HCT116 (cell line): ENCODE measurements at regions not wholly inside any gene's neighbourhood (a gene's known extent, or its start where the extent isn't known, plus 50 kb on each side); places are given as distances from the start of the nearest gene placed in this dataset.

Experiments used
- ATAC-seq: fragments of 200-7000 bp; cut with Tn5 transposase; 2 replicates; pipeline ENCODE4 v1.9.1; 2020; ENCODE audit warnings: mild to moderate bottlenecking, moderate library complexity
- BruUV-seq: library from RNA; stranded (reverse); fragments of 400-500 nt; replicated peaks from 2 replicates; lab custom pipeline; 2021; lab: Mats Ljungman, UMichigan
- CTCF ChIA-PET: fragments of 300-600 bp; sonication (Branson Sonifier 250); formaldehyde crosslinking; loops from one replicate; lab custom pipeline; 2021; ENCODE audit warnings: antibody characterized with exemption; lab: Charles Lee
- POLR2A ChIA-PET: fragments of 300-600, 350-600 bp; sonication (Branson Sonifier 250); formaldehyde crosslinking; loops from one replicate; lab custom pipeline; 2021; ENCODE audit warnings: antibody characterized with exemption; lab: Charles Lee
- RAD21 ChIA-PET, 2 experiments: fragments of 300-600 bp; sonication (Branson Sonifier 250); formaldehyde crosslinking; loops; one replicate each; lab custom pipeline; 2023; ENCODE audit warnings: low total read pairs in 2 of 2; ENCODE audit not compliant: uncharacterized antibody in 2 of 2, unreplicated experiment in 2 of 2, low non-redundant PET in 1 of 2; lab: Charles Lee
- DNase-seq: peaks from one replicate; pipeline ENCODE4 v3.0.0-alpha.2; 2010; ENCODE audit warnings: low read depth, low spot score
- H2AFZ ChIP-seq: fragments of 200-600 bp; shearing (Covaris generic), sonication (generic); 2 replicates; pipeline ENCODE4 v1.6.1; 2017; ENCODE audit warnings: low read depth, mixed run types, mixed read lengths, antibody characterized with exemption, low read length; ENCODE audit not compliant: poor library complexity, severe bottlenecking
- H3K27ac ChIP-seq: 2 replicates; pipeline ENCODE4 v1.5.1; 2012; ENCODE audit warnings: low read depth, low read length
- H3K27me3 ChIP-seq: fragments of 200-600 bp; sonication (generic); 2 replicates; pipeline ENCODE4 v1.6.1; 2016; ENCODE audit warnings: mixed run types, low read length, mixed read lengths; ENCODE audit not compliant: insufficient read depth
- H3K36me3 ChIP-seq, 2 experiments: fragments of 200-500 bp in 1 of 2; fragments of 200-600 bp in 1 of 2; sonication (Bioruptor generic) in 1 of 2; sonication (generic) in 1 of 2; 2 replicates each; pipeline versions ENCODE4 v1.5.1 to v1.6.1; 2014 to 2016; ENCODE audit warnings: low read length in 2 of 2, inconsistent platforms in 1 of 2, mixed read lengths in 1 of 2, mixed run types in 1 of 2; ENCODE audit not compliant: insufficient read depth in 2 of 2, control insufficient read depth in 1 of 2
- H3K4me1 ChIP-seq, 2 experiments: fragments of 200-600 bp in 1 of 2; sonication (generic) in 1 of 2; 2 replicates each; pipeline versions ENCODE4 v1.5.1 to v1.6.1; 2012 to 2017; ENCODE audit warnings: low read length in 2 of 2, inconsistent platforms in 1 of 2, mild to moderate bottlenecking in 1 of 2, mixed read lengths in 1 of 2, mixed run types in 1 of 2, moderate library complexity in 1 of 2; ENCODE audit not compliant: insufficient read depth in 2 of 2, control insufficient read depth in 1 of 2
- H3K4me2 ChIP-seq: fragments of 200-600 bp; sonication (generic); 2 replicates; pipeline ENCODE4 v1.6.1; 2017; ENCODE audit warnings: mixed run types, low read length, mixed read lengths
- H3K4me3 ChIP-seq, 2 experiments: fragments of 200-600 bp in 1 of 2; sonication (generic) in 1 of 2; replicated peaks in 1 of 2; 2 replicates each; pipeline ENCODE4 v1.5.1; 2011 to 2016; ENCODE audit warnings: low read length in 2 of 2, control low read depth in 1 of 2, low read depth in 1 of 2, mild to moderate bottlenecking in 1 of 2, mixed read lengths in 1 of 2, mixed run types in 1 of 2
- H3K79me2 ChIP-seq: fragments of 200-600 bp; sonication (generic); 2 replicates; pipeline ENCODE4 v1.6.1; 2017; ENCODE audit warnings: mild to moderate bottlenecking, mixed run types, low read length, moderate library complexity, mixed read lengths; ENCODE audit not compliant: insufficient read depth
- H3K9ac ChIP-seq: fragments of 200-600 bp; sonication (generic); 2 replicates; pipeline ENCODE4 v1.6.1; 2016; ENCODE audit warnings: low read length, mixed read lengths
- H3K9me2 ChIP-seq: fragments of 200-600 bp; sonication (generic), shearing (Covaris generic); 2 replicates; pipeline ENCODE4 v1.6.1; 2017; ENCODE audit warnings: mixed run types, mild to moderate bottlenecking, moderate library complexity; ENCODE audit not compliant: insufficient read depth
- H3K9me3 ChIP-seq, 2 experiments: fragments of 200-500 bp in 1 of 2; fragments of 200-600 bp in 1 of 2; sonication (Bioruptor generic) in 1 of 2; sonication (generic) in 1 of 2; 2 replicates each; pipeline ENCODE4 v1.6.1; 2014 to 2017; ENCODE audit warnings: low read length in 2 of 2, mixed read lengths in 2 of 2, inconsistent platforms in 1 of 2, low read depth in 1 of 2, mild to moderate bottlenecking in 1 of 2, mixed run types in 1 of 2, moderate library complexity in 1 of 2; ENCODE audit not compliant: control insufficient read depth in 1 of 2, insufficient read depth in 1 of 2
- H4K20me1 ChIP-seq: fragments of 200-600 bp; sonication (generic), shearing (Covaris generic); 2 replicates; pipeline ENCODE4 v1.6.1; 2017; ENCODE audit warnings: mixed run types, mild to moderate bottlenecking, moderate library complexity; ENCODE audit not compliant: insufficient read depth
- ATF3 ChIP-seq: IDR thresholded peaks from 2 replicates; pipeline ENCODE4 v1.6.1; 2012
- CBX3 ChIP-seq: IDR thresholded peaks from 2 replicates; pipeline ENCODE4 v1.6.1; 2012; ENCODE audit warnings: low read depth
- CEBPB ChIP-seq: IDR thresholded peaks from 2 replicates; pipeline ENCODE4 v1.6.1; 2012; ENCODE audit warnings: low read depth
- EGR1 ChIP-seq: IDR thresholded peaks from 2 replicates; pipeline ENCODE4 v1.6.1; 2012; ENCODE audit warnings: low read depth
- ELF1 ChIP-seq: IDR thresholded peaks from 2 replicates; pipeline ENCODE4 v1.6.1; 2012; ENCODE audit warnings: low read depth, borderline replicate concordance
- EZH2 ChIP-seq: fragments of 200-600 bp; sonication (generic); IDR thresholded peaks from 2 replicates; pipeline ENCODE4 v1.6.1; 2017; ENCODE audit warnings: antibody characterized with exemption, mixed run types
- FOSL1 ChIP-seq: IDR thresholded peaks from 2 replicates; pipeline ENCODE4 v1.6.1; 2012; ENCODE audit warnings: low read depth
- JUND ChIP-seq: IDR thresholded peaks from 2 replicates; pipeline ENCODE4 v1.6.1; 2012
- POLR2A ChIP-seq: IDR thresholded peaks from 2 replicates; pipeline ENCODE4 v1.7.0; 2011; ENCODE audit warnings: borderline replicate concordance; ENCODE audit not compliant: insufficient read depth, insufficient read length; ENCODE audit errors: extremely low read depth
- RAD21 ChIP-seq: IDR thresholded peaks from 2 replicates; pipeline ENCODE4 v1.6.1; 2012; ENCODE audit warnings: low read depth, mild to moderate bottlenecking
- REST ChIP-seq: IDR thresholded peaks from 2 replicates; pipeline ENCODE4 v1.6.1; 2012; ENCODE audit warnings: low read depth
- SIN3A ChIP-seq: IDR thresholded peaks from 2 replicates; pipeline ENCODE4 v1.6.1; 2012; ENCODE audit warnings: low read depth
- SP1 ChIP-seq: IDR thresholded peaks from 2 replicates; pipeline ENCODE4 v1.6.1; 2012; ENCODE audit warnings: low read depth
- YY1 ChIP-seq: IDR thresholded peaks from 2 replicates; pipeline ENCODE4 v1.6.1; 2011; ENCODE audit warnings: low read length, low read depth, moderate library complexity, mild to moderate bottlenecking; ENCODE audit not compliant: insufficient replicate concordance; ENCODE audit errors: extremely low read depth
- ZFX ChIP-seq: fragments of 450-650 bp; IDR thresholded peaks from 2 replicates; pipeline ENCODE4 v1.6.1; 2017
- ZNF274 ChIP-seq: fragments of 200-500 bp; sonication (Bioruptor generic); IDR thresholded peaks from 2 replicates; pipeline ENCODE4 v1.6.1; 2014; ENCODE audit warnings: mild to moderate bottlenecking, low read depth, low read length, inconsistent platforms
- intact Hi-C: fragments of 100-400 bp; cut with micrococcal nuclease; formaldehyde crosslinking; loops from 2 replicates; pipeline ENCODE4 v1.10.0; 2022
- TF ChIP-seq, protein P1 (sequence below), 3 experiments: fragments of 200-600 bp in 1 of 3; sonication (generic) in 1 of 3; IDR thresholded peaks in 2 of 3; conservative IDR thresholded peaks in 1 of 3; 2 replicates each; pipeline ENCODE4 v1.5.1; 2012 to 2017; ENCODE audit warnings: low read depth in 2 of 3, low read length in 2 of 3, antibody characterized with exemption in 1 of 3, borderline replicate concordance in 1 of 3, control low read depth in 1 of 3, mild to moderate bottlenecking in 1 of 3, mixed read lengths in 1 of 3, mixed run types in 1 of 3, moderate library complexity in 1 of 3; ENCODE audit not compliant: insufficient read depth in 1 of 3
- TF ChIP-seq, protein P2 (sequence below): IDR thresholded peaks from 2 replicates; pipeline ENCODE4 v1.6.1; 2012

DNA sequence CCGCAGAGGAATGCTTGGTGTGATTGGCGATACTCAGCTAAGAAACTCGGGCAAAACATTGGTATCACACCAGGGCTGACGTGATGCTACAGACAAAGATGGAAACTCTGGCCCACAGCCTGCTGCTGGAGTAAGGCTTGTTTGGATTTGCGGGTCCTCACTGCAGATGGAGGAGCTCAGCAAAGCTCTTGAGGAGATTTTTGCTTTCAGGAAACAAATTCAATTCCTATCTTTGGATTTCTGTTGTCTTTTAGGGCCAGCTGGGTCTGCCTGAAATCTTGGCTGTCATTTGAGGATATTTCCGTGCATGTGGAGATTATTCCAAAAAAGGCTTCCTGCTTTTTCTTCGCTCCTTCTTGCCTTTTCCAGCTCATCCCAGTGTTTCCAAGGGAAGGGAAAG, 475.8 kb downstream of the TSN start:
- POLR2A ChIA-PET = no interaction called here
- TF ChIP-seq ATF3 = no peak
- TF ChIP-seq YY1 = no peak
- no peak for TF ChIP-seq CEBPB
- TF ChIP-seq REST = no peak
- TF ChIP-seq SP1 = no peak
- no peak for TF ChIP-seq ZNF274
- TF ChIP-seq FOSL1 = no peak
- no peak for TF ChIP-seq JUND
- no peak for TF ChIP-seq ZFX
- no peak for TF ChIP-seq POLR2A
- TF ChIP-seq, protein P1, sequence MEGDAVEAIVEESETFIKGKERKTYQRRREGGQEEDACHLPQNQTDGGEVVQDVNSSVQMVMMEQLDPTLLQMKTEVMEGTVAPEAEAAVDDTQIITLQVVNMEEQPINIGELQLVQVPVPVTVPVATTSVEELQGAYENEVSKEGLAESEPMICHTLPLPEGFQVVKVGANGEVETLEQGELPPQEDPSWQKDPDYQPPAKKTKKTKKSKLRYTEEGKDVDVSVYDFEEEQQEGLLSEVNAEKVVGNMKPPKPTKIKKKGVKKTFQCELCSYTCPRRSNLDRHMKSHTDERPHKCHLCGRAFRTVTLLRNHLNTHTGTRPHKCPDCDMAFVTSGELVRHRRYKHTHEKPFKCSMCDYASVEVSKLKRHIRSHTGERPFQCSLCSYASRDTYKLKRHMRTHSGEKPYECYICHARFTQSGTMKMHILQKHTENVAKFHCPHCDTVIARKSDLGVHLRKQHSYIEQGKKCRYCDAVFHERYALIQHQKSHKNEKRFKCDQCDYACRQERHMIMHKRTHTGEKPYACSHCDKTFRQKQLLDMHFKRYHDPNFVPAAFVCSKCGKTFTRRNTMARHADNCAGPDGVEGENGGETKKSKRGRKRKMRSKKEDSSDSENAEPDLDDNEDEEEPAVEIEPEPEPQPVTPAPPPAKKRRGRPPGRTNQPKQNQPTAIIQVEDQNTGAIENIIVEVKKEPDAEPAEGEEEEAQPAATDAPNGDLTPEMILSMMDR (IDR thresholded peaks at IDR 0.05 in 2 of 3, conservative IDR thresholded peaks at IDR 0.05 in 1 of 3; ENCODE audit: borderline replicate concordance in 1 of 3, insufficient read depth in 1 of 3, low read depth in 2 of 3, low read length in 2 of 3) = no peak
- no peak for TF ChIP-seq EGR1
- TF ChIP-seq RAD21 = no peak
- TF ChIP-seq, protein P2, sequence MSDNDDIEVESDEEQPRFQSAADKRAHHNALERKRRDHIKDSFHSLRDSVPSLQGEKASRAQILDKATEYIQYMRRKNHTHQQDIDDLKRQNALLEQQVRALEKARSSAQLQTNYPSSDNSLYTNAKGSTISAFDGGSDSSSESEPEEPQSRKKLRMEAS = no peak
- TF ChIP-seq SIN3A = no peak
- TF ChIP-seq EZH2 = no peak
- no peak for TF ChIP-seq ELF1
- TF ChIP-seq CBX3 = no peak
- no peak for ATAC-seq

More for the DNA sequence above, 475.8 kb downstream of the TSN start:
- CTCF ChIA-PET = no interaction called here
- H4K20me1 ChIP-seq = no peaks in the 10 kb centered on the region
- H3K36me3 ChIP-seq = no peaks in the 10 kb centered on the region
- no peaks in the 10 kb centered on the region for H3K4me1 ChIP-seq
- no peaks in the 10 kb centered on the region for H3K9me3 ChIP-seq
- H3K4me3 ChIP-seq = no peak overlapping the region
- no TSS peak for BruUV-seq
- H2AFZ ChIP-seq = no peak overlapping the region
- H3K27me3 ChIP-seq = no peaks in the 10 kb centered on the region
- no peaks in the 10 kb centered on the region for H3K9me2 ChIP-seq
- H3K27ac ChIP-seq = no peak overlapping the region
- no peak for DNase-seq
- RAD21 ChIA-PET = no interaction called here
- intact Hi-C loops = no loop called here
- H3K4me2 ChIP-seq = no peak overlapping the region
- H3K9ac ChIP-seq = no peak overlapping the region
- H3K79me2 ChIP-seq = no peaks in the 10 kb centered on the region
